ENCODE measurements at regions not wholly inside any gene's neighbourhood (a gene's known extent, or its start where the extent isn't known, plus 50 kb on each side); places are given as distances from the start of the nearest gene placed in this dataset.

DNA sequence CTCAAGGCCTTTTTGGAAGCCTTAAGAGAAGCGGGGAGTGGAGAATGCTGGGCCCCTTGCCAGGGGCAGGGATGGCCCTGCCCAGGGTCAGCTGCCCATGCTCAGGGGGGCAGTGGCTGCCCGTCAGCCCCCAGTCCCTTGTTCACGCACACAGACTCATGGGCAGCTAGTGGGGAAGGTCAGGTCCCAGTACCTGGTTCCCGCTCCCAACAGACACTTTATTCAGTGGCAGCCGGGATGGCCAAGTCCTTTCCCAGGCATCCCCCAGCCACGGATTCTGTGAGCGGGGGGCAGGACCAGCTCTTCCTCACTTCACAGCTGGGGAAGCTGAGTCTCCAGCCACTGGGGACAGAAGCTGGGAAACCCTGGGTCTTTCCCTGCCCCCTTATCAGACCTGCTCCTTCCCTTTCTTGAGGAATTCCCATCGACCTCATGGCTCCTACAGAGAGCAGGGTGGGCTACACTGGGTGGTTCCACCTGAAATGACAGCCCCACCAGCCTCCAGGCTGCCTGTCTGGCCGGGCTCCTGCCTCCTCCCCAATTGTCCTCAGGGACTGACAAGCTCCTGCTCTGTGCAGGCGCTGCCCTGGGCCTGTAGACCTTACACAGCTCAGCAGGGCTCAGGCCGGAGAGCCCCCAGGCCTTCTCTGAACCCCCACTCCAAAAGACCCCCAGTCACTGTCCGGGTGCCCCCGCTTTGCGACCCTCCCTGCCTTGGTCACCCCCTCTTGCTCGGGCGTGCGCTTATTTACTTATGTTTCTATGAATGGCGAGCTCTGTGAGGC, 61.0 kb upstream of the FGF3 start:
- Histone ChIP-seq H3K36me3 (no peaks in the 10 kb centered on the region), H3K9me3 (no peaks in the 10 kb centered on the region), H3K27me3 (no peaks in the 10 kb centered on the region), H3K27ac (no peak overlapping the region), H3K4me3 (no peak overlapping the region), H3K4me1 (no peaks in the 10 kb centered on the region)
- TF ChIP-seq CTCF (IDR thresholded peaks at IDR 0.05): no peak
- DNase-seq: peak; percentile 36
- ATAC-seq: no peak
- intact Hi-C loops (cut with DNase I): loop anchor here (10.0 kb wide), 1 partner anchor 195 kb away; no protein-coding TSS in a partner anchor

GRCh38 chr11:69880826-69881445, 61.7 kb upstream of the FGF3 start:
- no peak for TF ChIP-seq CTCF (IDR thresholded peaks at IDR 0.05)
- intact Hi-C loops (cut with DNase I): loop anchor here (10.0 kb wide), 1 partner anchor 196 kb away; no protein-coding TSS in a partner anchor
- Histone ChIP-seq H3K9me3 (no peaks in the 10 kb centered on the region), H3K4me1 (no peaks in the 10 kb centered on the region), H3K4me3 (no peak overlapping the region), H3K27ac (no peak overlapping the region), H3K36me3 (no peaks in the 10 kb centered on the region), H3K27me3 (no peaks in the 10 kb centered on the region)
- ATAC-seq: no peak
- peak; percentile 51 for DNase-seq

- intact Hi-C loops (cut with DNase I): loop anchor here (10.0 kb wide), 1 partner anchor 197 kb away; no protein-coding TSS in a partner anchor
- Histone ChIP-seq H3K36me3 (no peaks in the 10 kb centered on the region), H3K4me3 (no peak overlapping the region), H3K4me1 (no peaks in the 10 kb centered on the region), H3K9me3 (no peaks in the 10 kb centered on the region), H3K27me3 (no peaks in the 10 kb centered on the region), H3K27ac (no peak overlapping the region)
- peak; percentile 55 for DNase-seq
- no peak for TF ChIP-seq CTCF (IDR thresholded peaks at IDR 0.05)
- no peak for ATAC-seq
Observed at GRCh38 chr11:69881467-69882269, 62.5 kb upstream of the FGF3 start.

- no peak for ATAC-seq
- Histone ChIP-seq H3K27ac (no peak overlapping the region), H3K36me3 (no peaks in the 10 kb centered on the region), H3K4me3 (no peak overlapping the region), H3K9me3 (no peaks in the 10 kb centered on the region), H3K4me1 (no peaks in the 10 kb centered on the region), H3K27me3 (no peaks in the 10 kb centered on the region)
- DNase-seq: peak; percentile 50
- intact Hi-C loops (cut with DNase I): loop anchor here (10.0 kb wide), 1 partner anchor 197 kb away; no protein-coding TSS in a partner anchor
- no peak for TF ChIP-seq CTCF (IDR thresholded peaks at IDR 0.05)
Observed at GRCh38 chr11:69882270-69882608, 63.0 kb upstream of the FGF3 start.

- no peaks in the 10 kb centered on the region for H3K27me3 ChIP-seq
- H3K27ac ChIP-seq: no peak overlapping the region
- ATAC-seq (no peak), DNase-seq (peak; percentile 47)
- H3K9me3 ChIP-seq: no peaks in the 10 kb centered on the region
- H3K36me3 ChIP-seq: no peaks in the 10 kb centered on the region
- intact Hi-C loops (cut with DNase I): loop anchor here (10.0 kb wide), 1 partner anchor 199 kb away; no protein-coding TSS in a partner anchor
- H3K4me3 ChIP-seq: no peak overlapping the region
- no peaks in the 10 kb centered on the region for H3K4me1 ChIP-seq
- TF ChIP-seq CTCF (IDR thresholded peaks at IDR 0.05): no peak
Observed at GRCh38 chr11:69883292-69884255, 64.4 kb upstream of the FGF3 start.
